OCI-LY1 (cell line): ENCODE measurements at regions not wholly inside any gene's neighbourhood (a gene's known extent, or its start where the extent isn't known, plus 50 kb on each side); places are given as distances from the start of the nearest gene placed in this dataset.

Experiments
- H2AFZ ChIP-seq: fragments of 200-600 bp; sonication (generic), shearing (Covaris generic); 2 replicates; pipeline ENCODE4 v1.6.0; 2014; ENCODE audit warnings: antibody characterized with exemption, mild to moderate bottlenecking, low read length
- H3F3A ChIP-seq: fragments of 200-600 bp; sonication (generic), shearing (Covaris generic); 2 replicates; pipeline ENCODE4 v1.6.0; 2014; ENCODE audit warnings: mild to moderate bottlenecking, antibody characterized with exemption, low read length, moderate library complexity; ENCODE audit not compliant: insufficient read depth
- H3K27ac ChIP-seq: fragments of 200-600 bp; sonication (generic); 2 replicates; pipeline ENCODE4 v1.5.1; 2014; ENCODE audit warnings: low read length, mixed run types, mild to moderate bottlenecking, low read depth; ENCODE audit not compliant: poor library complexity, severe bottlenecking
- H3K27me3 ChIP-seq: fragments of 200-600 bp; sonication (generic); 2 replicates; pipeline ENCODE4 v1.6.0; 2014; ENCODE audit warnings: antibody characterized with exemption, mild to moderate bottlenecking, low read length, moderate library complexity; ENCODE audit not compliant: insufficient read depth
- H3K36me3 ChIP-seq: fragments of 200-600 bp; sonication (generic); 2 replicates; pipeline ENCODE4 v1.6.1; 2014; ENCODE audit warnings: mild to moderate bottlenecking, antibody characterized with exemption, low read length, moderate library complexity, mixed read lengths; ENCODE audit not compliant: insufficient read depth
- H3K4me1 ChIP-seq: fragments of 200-600 bp; sonication (generic); 2 replicates; pipeline ENCODE4 v1.5.1; 2014; ENCODE audit warnings: mild to moderate bottlenecking, low read length, moderate library complexity; ENCODE audit not compliant: insufficient read depth, severe bottlenecking
- H3K4me2 ChIP-seq: fragments of 200-600 bp; sonication (generic), shearing (Covaris generic); 2 replicates; pipeline ENCODE4 v1.6.1; 2014; ENCODE audit warnings: low read length
- H3K4me3 ChIP-seq: fragments of 200-600 bp; sonication (generic); 2 replicates; pipeline ENCODE4 v1.5.1; 2014; ENCODE audit warnings: low read length, low read depth, mild to moderate bottlenecking, mixed read lengths; ENCODE audit not compliant: poor library complexity, severe bottlenecking
- H3K79me2 ChIP-seq: fragments of 200-600 bp; shearing (Covaris generic); 2 replicates; pipeline ENCODE4 v1.6.1; 2016; ENCODE audit warnings: mixed run types, low read length, mixed read lengths; ENCODE audit not compliant: insufficient read depth
- H3K9ac ChIP-seq: fragments of 200-600 bp; sonication (generic), shearing (Covaris generic); 2 replicates; pipeline ENCODE4 v1.6.1; 2014; ENCODE audit warnings: mild to moderate bottlenecking, low read length, mixed read lengths
- H3K9me2 ChIP-seq: fragments of 200-600 bp; sonication (generic), shearing (Covaris generic); 2 replicates; pipeline ENCODE4 v1.6.1; 2014; ENCODE audit warnings: low read depth, mild to moderate bottlenecking, low read length, mixed read lengths
- H3K9me3 ChIP-seq: fragments of 200-600 bp; shearing (Covaris generic); 2 replicates; pipeline ENCODE4 v1.6.1; 2014; ENCODE audit warnings: low read length, mixed read lengths
- H4K20me1 ChIP-seq: fragments of 200-600 bp; sonication (generic), shearing (Covaris generic); 2 replicates; pipeline ENCODE4 v1.6.0; 2016; ENCODE audit warnings: mild to moderate bottlenecking, low read length; ENCODE audit not compliant: insufficient read depth
- CTCF ChIP-seq: fragments of 200-600 bp; sonication (generic), shearing (Covaris generic); IDR thresholded peaks from 2 replicates; pipeline ENCODE4 v1.5.1; 2017; ENCODE audit warnings: mild to moderate bottlenecking, antibody characterized with exemption, low read length, moderate library complexity, mixed read lengths
- EZH2 ChIP-seq: fragments of 200-600 bp; sonication (generic), shearing (Covaris generic); IDR thresholded peaks from 2 replicates; pipeline ENCODE4 v1.8.0; 2017; ENCODE audit warnings: borderline replicate concordance, mixed run types, mild to moderate bottlenecking, antibody characterized with exemption, low read length, moderate library complexity, mixed read lengths

- no peaks in the 10 kb centered on the region for H3K4me1 ChIP-seq
- no peak for TF ChIP-seq EZH2
These were observed 126.4 kb upstream of the PLEKHA5 start for GRCh38 chr12:19003141-19003540.

GRCh38 chr12:19003987-19004619, 125.4 kb upstream of the PLEKHA5 start:
- no peak overlapping the region for H3K4me2 ChIP-seq
- TF ChIP-seq CTCF (no peak), EZH2 (no peak)
- H3K79me2 ChIP-seq = no peaks in the 10 kb centered on the region
- H3K4me3 ChIP-seq = no peak overlapping the region
- no peaks in the 10 kb centered on the region for H3K9me3 ChIP-seq
- H3K36me3 ChIP-seq = no peaks in the 10 kb centered on the region
- H3K9ac ChIP-seq = no peak overlapping the region
- H3K4me1 ChIP-seq = no peaks in the 10 kb centered on the region
- no peak overlapping the region for H2AFZ ChIP-seq
- H3K9me2 ChIP-seq = no peaks in the 10 kb centered on the region
- no peak overlapping the region for H3K27ac ChIP-seq
- no peaks in the 10 kb centered on the region for H3F3A ChIP-seq
- H3K27me3 ChIP-seq = no peaks in the 10 kb centered on the region
- H4K20me1 ChIP-seq = no peaks in the 10 kb centered on the region

More at GRCh38 chr12:19003141-19003540, 126.4 kb upstream of the PLEKHA5 start:
- Histone ChIP-seq H3K79me2 (no peaks in the 10 kb centered on the region), H3K9me3 (no peaks in the 10 kb centered on the region), H3K27ac (no peak overlapping the region), H3K27me3 (no peaks in the 10 kb centered on the region), H3F3A (no peaks in the 10 kb centered on the region), H3K9ac (no peak overlapping the region), H3K36me3 (no peaks in the 10 kb centered on the region), H3K9me2 (no peaks in the 10 kb centered on the region), H4K20me1 (no peaks in the 10 kb centered on the region), H2AFZ (no peak overlapping the region), H3K4me3 (no peak overlapping the region), H3K4me2 (no peak overlapping the region)

GRCh38 chr12:19005257-19005801, 124.2 kb upstream of the PLEKHA5 start:
- Histone ChIP-seq H3K27ac (no peak overlapping the region), H3K9ac (no peak overlapping the region), H4K20me1 (no peaks in the 10 kb centered on the region), H3K79me2 (no peaks in the 10 kb centered on the region), H3K4me2 (no peak overlapping the region), H3K9me3 (no peaks in the 10 kb centered on the region), H3K27me3 (no peaks in the 10 kb centered on the region), H3K36me3 (no peaks in the 10 kb centered on the region), H3F3A (no peaks in the 10 kb centered on the region), H3K9me2 (no peaks in the 10 kb centered on the region), H3K4me1 (no peaks in the 10 kb centered on the region), H3K4me3 (no peak overlapping the region), H2AFZ (no peak overlapping the region)
- TF ChIP-seq CTCF (no peak), EZH2 (no peak)
